HepG2 (cell line): ENCODE measurements at regions not wholly inside any gene's neighbourhood (a gene's known extent, or its start where the extent isn't known, plus 50 kb on each side); places are given as distances from the start of the nearest gene placed in this dataset.

ENCODE experiments used
- ATAC-seq: fragments of 200-7000 bp; cut with Tn5 transposase; 3 replicates; pipeline ENCODE4 v1.9.1; 2020; ENCODE audit warnings: mild to moderate bottlenecking, moderate library complexity
- BruUV-seq: library from RNA; stranded (reverse); fragments of 400-500 nt; replicated peaks from 2 replicates; lab custom pipeline; 2021; lab: Mats Ljungman, UMichigan
- CTCF ChIA-PET: fragments of 300-600 bp; formaldehyde crosslinking; extraction: SDS; loops from one replicate; lab custom pipeline; 2021; ENCODE audit warnings: low total read pairs, inconsistent platforms, low intra/inter-chr PET ratio; lab: Yijun Ruan, JAX
- POLR2A ChIA-PET: fragments of 350-600 bp; sonication (Branson Sonifier 250); formaldehyde crosslinking; loops from one replicate; lab custom pipeline; 2020; ENCODE audit warnings: antibody characterized with exemption, inconsistent platforms; lab: Yijun Ruan, JAX
- DNase-seq: peaks from one replicate; pipeline ENCODE4 v3.0.0-alpha.2; 2015; ENCODE audit warnings: low spot score
- FAIRE-seq: peaks from 3 replicates; lab custom pipeline; 2011; peaks lifted over from hg19 to GRCh38; lab: Jason Lieb, UNC
- H2AFZ ChIP-seq: one replicate; pipeline ENCODE4 v1.6.1; 2011; ENCODE audit warnings: low read length, inconsistent platforms
- H3K27ac ChIP-seq: fragments of 300-600 bp; 3 replicates; pipeline ENCODE4 v1.8.0; 2011; ENCODE audit warnings: mixed run types, mild to moderate bottlenecking, mixed read lengths, low read length, inconsistent platforms; ENCODE audit not compliant: insufficient read depth; ENCODE audit errors: extremely low read length
- H3K27me3 ChIP-seq, 2 experiments: fragments of 200-600 bp in 1 of 2; 2 replicates in 1 of 2; 3 replicates in 1 of 2; pipeline versions ENCODE4 v1.6.0 to v1.8.0; 2011; ENCODE audit warnings: low read length in 2 of 2, mild to moderate bottlenecking in 2 of 2, moderate library complexity in 2 of 2, inconsistent platforms in 1 of 2; ENCODE audit not compliant: insufficient read depth in 2 of 2, control insufficient read depth in 1 of 2
- H3K36me3 ChIP-seq, 2 experiments: fragments of 200-600 bp in 1 of 2; replicated peaks in 1 of 2; 2 replicates in 1 of 2; 3 replicates in 1 of 2; pipeline versions ENCODE4 v1.5.1 to v1.8.0; 2011; ENCODE audit warnings: low read length in 2 of 2, inconsistent platforms in 1 of 2; ENCODE audit not compliant: insufficient read depth in 2 of 2, control insufficient read depth in 1 of 2
- H3K4me1 ChIP-seq: 2 replicates; pipeline ENCODE4 v1.5.1; 2012; ENCODE audit warnings: low read length, inconsistent platforms; ENCODE audit not compliant: insufficient read depth
- H3K4me2 ChIP-seq: 2 replicates; pipeline ENCODE4 v1.6.0; 2011; ENCODE audit warnings: low read depth, low read length, inconsistent platforms
- H3K4me3 ChIP-seq, 3 experiments: fragments of 200-600 bp in 1 of 3; sonication (generic), shearing (Covaris generic) in 1 of 3; replicated peaks in 1 of 3; 2 replicates each; pipeline ENCODE4 v1.5.1; 2011 to 2016; ENCODE audit warnings: low read length in 3 of 3, inconsistent platforms in 2 of 3, low read depth in 2 of 3, mild to moderate bottlenecking in 2 of 3, control low read depth in 1 of 3, mixed read lengths in 1 of 3; ENCODE audit not compliant: insufficient read depth in 1 of 3
- H3K79me2 ChIP-seq: one replicate; pipeline ENCODE4 v1.6.1; 2011; ENCODE audit warnings: low read length, inconsistent platforms; ENCODE audit not compliant: insufficient read depth
- H3K9ac ChIP-seq: 2 replicates; pipeline ENCODE4 v1.6.0; 2011; ENCODE audit warnings: mild to moderate bottlenecking, low read depth, low read length, inconsistent platforms; ENCODE audit not compliant: insufficient read depth
- H3K9me3 ChIP-seq: 2 replicates; pipeline ENCODE4 v1.5.1; 2012; ENCODE audit warnings: mild to moderate bottlenecking, low read length
- H4K20me1 ChIP-seq: 2 replicates; pipeline ENCODE4 v1.6.0; 2011; ENCODE audit warnings: inconsistent platforms, mild to moderate bottlenecking, low read length, moderate library complexity; ENCODE audit not compliant: insufficient read depth
- CEBPG ChIP-seq: IDR thresholded peaks from 2 replicates; pipeline ENCODE4 v1.6.1; 2016
- GTF2F1 ChIP-seq: fragments of 150-350 bp; IDR thresholded peaks from 2 replicates; pipeline ENCODE4 v1.6.1; 2014; ENCODE audit warnings: low read length
- HDAC6 ChIP-seq: fragments of 200-600 bp; sonication (generic); IDR thresholded peaks from 2 replicates; pipeline ENCODE4 v1.7.0; 2017; ENCODE audit warnings: mild to moderate bottlenecking, antibody characterized with exemption, low read length, low read depth
- KAT7 ChIP-seq: IDR thresholded peaks from 2 replicates; pipeline ENCODE4 v1.6.1; 2018; ENCODE audit warnings: borderline replicate concordance, missing compliant biosample characterization
- MAFF ChIP-seq: IDR thresholded peaks from 2 replicates; pipeline ENCODE4 v1.6.1; 2011; ENCODE audit warnings: low read depth, low read length, improper control_type of control experiment
- MAFK ChIP-seq, 2 experiments: IDR thresholded peaks in 1 of 2; conservative IDR thresholded peaks in 1 of 2; 2 replicates each; pipeline ENCODE4 v1.6.1; 2011; ENCODE audit warnings: improper control_type of control experiment in 2 of 2, low read length in 2 of 2
- MED13 ChIP-seq: sonication (generic); formaldehyde crosslinking; IDR thresholded peaks from 2 replicates; pipeline ENCODE4 v1.5.0; 2020; ENCODE audit warnings: missing genetic modification reagents
- YEATS4 ChIP-seq: sonication (generic); formaldehyde crosslinking; IDR thresholded peaks from 2 replicates; pipeline ENCODE4 v1.4.0; 2020; ENCODE audit warnings: missing genetic modification reagents, borderline replicate concordance
- ZBTB37 ChIP-seq: sonication (generic); formaldehyde crosslinking; IDR thresholded peaks from 2 replicates; pipeline ENCODE4 v1.4.0; 2020; ENCODE audit warnings: mild to moderate bottlenecking, missing genetic modification reagents
- ZNF432 ChIP-seq: sonication (generic); formaldehyde crosslinking; IDR thresholded peaks from 2 replicates; pipeline ENCODE4 v1.5.0; 2020; ENCODE audit warnings: missing genetic modification reagents, mild to moderate bottlenecking, borderline replicate concordance
- ZNF607 ChIP-seq: sonication (generic); formaldehyde crosslinking; IDR thresholded peaks from 2 replicates; pipeline ENCODE4 v1.5.1; 2020; ENCODE audit warnings: missing genetic modification reagents, mild to moderate bottlenecking, borderline replicate concordance
- WGBS: methylation state at CpG from one replicate; pipeline ENCODE4 v1.1.6; 2017; ENCODE audit warnings: low lambda C conversion rate; 5-methylcytosine and 5-hydroxymethylcytosine counted together
- in situ Hi-C: cut with HindIII; loops from 2 replicates; pipeline ENCODE4 v1.10.0; 2017; ENCODE audit warnings: low pct_unique_long_range_greater_than_20kb; ENCODE audit not compliant: extremely low pct_ligation_motif_present
- intact Hi-C: fragments of 100-400 bp; cut with micrococcal nuclease; formaldehyde crosslinking; loops from one replicate; pipeline ENCODE4 v1.10.0; 2022; ENCODE audit not compliant: unreplicated experiment

GRCh38 chr2:185074156-185074555 is 475.8 kb downstream of the ZNF804A start:
- H3K9me3 ChIP-seq = no peaks in the 10 kb centered on the region
- no peaks in the 10 kb centered on the region for H3K36me3 ChIP-seq
- DNase-seq = no peak
- TF ChIP-seq MED13 (CRISPR knock-in tag) = no peak
- no peak for TF ChIP-seq HDAC6
- no peak for TF ChIP-seq ZNF432 (CRISPR knock-in tag)
- TF ChIP-seq GTF2F1 = no peak
- TF ChIP-seq YEATS4 (CRISPR knock-in tag) = no peak
- no peak for TF ChIP-seq KAT7 (CRISPR knock-in tag)
- no peak for TF ChIP-seq ZBTB37
- TF ChIP-seq CEBPG = no peak
- no peak for FAIRE-seq
- no TSS peak for BruUV-seq
- H3K4me1 ChIP-seq = no peaks in the 10 kb centered on the region
- in situ Hi-C loops = no loop called here
- intact Hi-C loops = no loop called here
- H3K27ac ChIP-seq = no peak overlapping the region
- H3K4me3 ChIP-seq = no peak overlapping the region
- no peak overlapping the region for H3K4me2 ChIP-seq
- H3K79me2 ChIP-seq = no peaks in the 10 kb centered on the region
- POLR2A ChIA-PET = no interaction called here
- ATAC-seq = no peak
- CTCF ChIA-PET = no interaction called here
- H3K27me3 ChIP-seq = no peaks in the 10 kb centered on the region
- H3K9ac ChIP-seq = no peak overlapping the region
- H2AFZ ChIP-seq = no peak overlapping the region
- H4K20me1 ChIP-seq = no peaks in the 10 kb centered on the region

GRCh38 chr2:185082749-185083148 is 484.4 kb downstream of the ZNF804A start:
- H3K9me3 ChIP-seq = no peaks in the 10 kb centered on the region
- H3K4me2 ChIP-seq = no peak overlapping the region
- H3K36me3 ChIP-seq = no peaks in the 10 kb centered on the region
- H3K27ac ChIP-seq = no peak overlapping the region
- no peak overlapping the region for H3K9ac ChIP-seq
- FAIRE-seq = no peak
- ATAC-seq = no peak
- 51% methylated on average over 3 of the region's 3 CpGs for WGBS
- no TSS peak for BruUV-seq
- no peaks in the 10 kb centered on the region for H3K27me3 ChIP-seq
- H3K4me3 ChIP-seq = no peak overlapping the region
- no peaks in the 10 kb centered on the region for H4K20me1 ChIP-seq
- intact Hi-C loops = no loop called here
- no peaks in the 10 kb centered on the region for H3K79me2 ChIP-seq
- no peak overlapping the region for H2AFZ ChIP-seq
- CTCF ChIA-PET = no interaction called here
- in situ Hi-C loops = no loop called here
- POLR2A ChIA-PET = no interaction called here
- no peak for DNase-seq
- TF ChIP-seq MAFF = peak; percentile 61; the same call in 1 of the 2 replicates
- peak; percentile 60 to 65 for TF ChIP-seq MAFK (conservative IDR thresholded peaks at IDR 0.05 in 1 of 2, IDR thresholded peaks at IDR 0.05 in 1 of 2; ENCODE audit: low read length in 2 of 2)
- TF ChIP-seq ZNF607 (CRISPR knock-in tag) = no peak
- no peaks in the 10 kb centered on the region for H3K4me1 ChIP-seq
